ENCODE measurements at regions not wholly inside any gene's neighbourhood (a gene's known extent, or its start where the extent isn't known, plus 50 kb on each side); places are given as distances from the start of the nearest gene placed in this dataset.

DNA sequence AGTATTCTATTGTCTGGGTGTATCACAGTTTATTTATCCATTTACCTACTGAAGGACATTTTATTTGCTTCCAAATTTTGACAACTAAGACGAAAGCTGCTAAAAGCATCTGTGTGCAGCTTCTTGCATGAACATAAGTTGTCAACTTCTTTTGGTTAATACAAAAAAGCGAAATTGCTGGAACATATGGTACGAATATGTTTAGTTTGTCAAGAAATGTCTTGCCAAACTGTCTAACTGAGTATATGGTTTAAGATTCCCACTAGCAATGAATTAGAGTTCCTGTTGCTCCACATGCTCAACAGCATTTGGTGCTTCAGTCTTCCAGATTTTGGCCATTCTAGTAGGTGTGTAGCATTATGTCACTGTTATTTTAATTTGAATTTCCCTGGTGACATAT lies 372.3 kb upstream of the NRXN1 start:
- ChIA-PET CTCF (no interaction called here), POLR2A (ENCODE audit: unreplicated experiment) (no interaction called here)
- no peaks in the 10 kb centered on the region; the same call in 1 of the 2 replicates for H3K9me2 ChIP-seq (ENCODE audit: insufficient read depth)
- H3K9me3 ChIP-seq (ENCODE audit: insufficient read depth, low read depth), result no peaks in the 10 kb centered on the region
- H2AFZ ChIP-seq, result no peak overlapping the region
- TF ChIP-seq, protein P1, sequence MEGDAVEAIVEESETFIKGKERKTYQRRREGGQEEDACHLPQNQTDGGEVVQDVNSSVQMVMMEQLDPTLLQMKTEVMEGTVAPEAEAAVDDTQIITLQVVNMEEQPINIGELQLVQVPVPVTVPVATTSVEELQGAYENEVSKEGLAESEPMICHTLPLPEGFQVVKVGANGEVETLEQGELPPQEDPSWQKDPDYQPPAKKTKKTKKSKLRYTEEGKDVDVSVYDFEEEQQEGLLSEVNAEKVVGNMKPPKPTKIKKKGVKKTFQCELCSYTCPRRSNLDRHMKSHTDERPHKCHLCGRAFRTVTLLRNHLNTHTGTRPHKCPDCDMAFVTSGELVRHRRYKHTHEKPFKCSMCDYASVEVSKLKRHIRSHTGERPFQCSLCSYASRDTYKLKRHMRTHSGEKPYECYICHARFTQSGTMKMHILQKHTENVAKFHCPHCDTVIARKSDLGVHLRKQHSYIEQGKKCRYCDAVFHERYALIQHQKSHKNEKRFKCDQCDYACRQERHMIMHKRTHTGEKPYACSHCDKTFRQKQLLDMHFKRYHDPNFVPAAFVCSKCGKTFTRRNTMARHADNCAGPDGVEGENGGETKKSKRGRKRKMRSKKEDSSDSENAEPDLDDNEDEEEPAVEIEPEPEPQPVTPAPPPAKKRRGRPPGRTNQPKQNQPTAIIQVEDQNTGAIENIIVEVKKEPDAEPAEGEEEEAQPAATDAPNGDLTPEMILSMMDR (conservative IDR thresholded peaks at IDR 0.05), result no peak
- no peak for TF ChIP-seq EZH2 (IDR thresholded peaks at IDR 0.05; ENCODE audit: low read depth)
- no peaks in the 10 kb centered on the region for H3K27me3 ChIP-seq (ENCODE audit: insufficient read depth, low read depth)
- H3F3A ChIP-seq (ENCODE audit: insufficient read depth, low read depth), result no peaks in the 10 kb centered on the region; the same call in 1 of the 2 replicates
- no peak overlapping the region for H3K4me2 ChIP-seq
- BruUV-seq (replicated peaks), result no TSS peak
- H3K4me1 ChIP-seq (replicated peaks; ENCODE audit: insufficient read depth), result no peaks in the 10 kb centered on the region
- intact Hi-C loops (cut with micrococcal nuclease; ENCODE audit: unreplicated experiment), result no loop called here
- H4K20me1 ChIP-seq (ENCODE audit: insufficient read depth), result no peaks in the 10 kb centered on the region; the same call in 1 of the 2 replicates
- H3K27ac ChIP-seq, result no peak overlapping the region
- DNase-seq, result no peak
- no peaks in the 10 kb centered on the region for H3K79me2 ChIP-seq (ENCODE audit: low read depth)
- no peaks in the 10 kb centered on the region for H3K36me3 ChIP-seq (ENCODE audit: low read depth)
- no peak overlapping the region for H3K4me3 ChIP-seq

- Histone ChIP-seq H3K36me3 (ENCODE audit: low read depth) (no peaks in the 10 kb centered on the region), H3K4me2 (no peak overlapping the region), H3K27ac (no peak overlapping the region), H2AFZ (no peak overlapping the region), H3K4me3 (no peak overlapping the region), H3K9me3 (ENCODE audit: insufficient read depth, low read depth) (no peaks in the 10 kb centered on the region), H4K20me1 (ENCODE audit: insufficient read depth) (no peaks in the 10 kb centered on the region; the same call in 1 of the 2 replicates), H3K4me1 (replicated peaks; ENCODE audit: insufficient read depth) (no peaks in the 10 kb centered on the region), H3K9me2 (ENCODE audit: insufficient read depth) (no peaks in the 10 kb centered on the region), H3F3A (ENCODE audit: insufficient read depth, low read depth) (no peaks in the 10 kb centered on the region; the same call in 1 of the 2 replicates), H3K27me3 (ENCODE audit: insufficient read depth, low read depth) (no peaks in the 10 kb centered on the region), H3K79me2 (ENCODE audit: low read depth) (no peaks in the 10 kb centered on the region)
- no TSS peak for BruUV-seq (replicated peaks)
- intact Hi-C loops (cut with micrococcal nuclease; ENCODE audit: unreplicated experiment), result no loop called here
- DNase-seq, result no peak
- ChIA-PET CTCF (interaction anchor here (0.6 kb wide), 1 partner anchor 53 kb away, joined by 3 read pairs; no protein-coding TSS in a partner anchor), POLR2A (ENCODE audit: unreplicated experiment) (no interaction called here)
- TF ChIP-seq, protein P1 (conservative IDR thresholded peaks at IDR 0.05), result no peak
- no peak for TF ChIP-seq EZH2 (IDR thresholded peaks at IDR 0.05; ENCODE audit: low read depth)
Observed at GRCh38 chr2:51401546-51401945, 369.6 kb upstream of the NRXN1 start.

- intact Hi-C loops (cut with micrococcal nuclease; ENCODE audit: unreplicated experiment), result no loop called here
- no peak overlapping the region for H3K4me2 ChIP-seq
- DNase-seq, result no peak
- no peaks in the 10 kb centered on the region for H4K20me1 ChIP-seq (ENCODE audit: insufficient read depth)
- H3K36me3 ChIP-seq (ENCODE audit: low read depth), result no peaks in the 10 kb centered on the region
- H3K9me3 ChIP-seq (ENCODE audit: insufficient read depth, low read depth), result no peaks in the 10 kb centered on the region
- ChIA-PET CTCF (no interaction called here), POLR2A (ENCODE audit: unreplicated experiment) (no interaction called here)
- BruUV-seq (replicated peaks), result no TSS peak
- H3K27ac ChIP-seq, result no peak overlapping the region
- TF ChIP-seq EZH2 (IDR thresholded peaks at IDR 0.05; ENCODE audit: low read depth), result no peak
- TF ChIP-seq, protein P1 (conservative IDR thresholded peaks at IDR 0.05), result no peak
- no peaks in the 10 kb centered on the region for H3K9me2 ChIP-seq (ENCODE audit: insufficient read depth)
- no peaks in the 10 kb centered on the region for H3K4me1 ChIP-seq (replicated peaks; ENCODE audit: insufficient read depth)
- H3K27me3 ChIP-seq (ENCODE audit: insufficient read depth, low read depth), result no peaks in the 10 kb centered on the region
- H3K79me2 ChIP-seq (ENCODE audit: low read depth), result no peaks in the 10 kb centered on the region
- H3K4me3 ChIP-seq, result no peak overlapping the region
- no peaks in the 10 kb centered on the region for H3F3A ChIP-seq (ENCODE audit: insufficient read depth, low read depth)
- no peak overlapping the region for H2AFZ ChIP-seq
Observed at GRCh38 chr2:51387235-51387634, 355.3 kb upstream of the NRXN1 start.

Data from PC-9 (cell line).